Suppressor macrophage (primary cell): ENCODE measurements at regions not wholly inside any gene's neighbourhood (a gene's known extent, or its start where the extent isn't known, plus 50 kb on each side); places are given as distances from the start of the nearest gene placed in this dataset.

Source experiments
- DNase-seq, 4 experiments: peaks; one replicate each; pipeline ENCODE4 v3.0.0-alpha.2; 2020 to 2022

DNA sequence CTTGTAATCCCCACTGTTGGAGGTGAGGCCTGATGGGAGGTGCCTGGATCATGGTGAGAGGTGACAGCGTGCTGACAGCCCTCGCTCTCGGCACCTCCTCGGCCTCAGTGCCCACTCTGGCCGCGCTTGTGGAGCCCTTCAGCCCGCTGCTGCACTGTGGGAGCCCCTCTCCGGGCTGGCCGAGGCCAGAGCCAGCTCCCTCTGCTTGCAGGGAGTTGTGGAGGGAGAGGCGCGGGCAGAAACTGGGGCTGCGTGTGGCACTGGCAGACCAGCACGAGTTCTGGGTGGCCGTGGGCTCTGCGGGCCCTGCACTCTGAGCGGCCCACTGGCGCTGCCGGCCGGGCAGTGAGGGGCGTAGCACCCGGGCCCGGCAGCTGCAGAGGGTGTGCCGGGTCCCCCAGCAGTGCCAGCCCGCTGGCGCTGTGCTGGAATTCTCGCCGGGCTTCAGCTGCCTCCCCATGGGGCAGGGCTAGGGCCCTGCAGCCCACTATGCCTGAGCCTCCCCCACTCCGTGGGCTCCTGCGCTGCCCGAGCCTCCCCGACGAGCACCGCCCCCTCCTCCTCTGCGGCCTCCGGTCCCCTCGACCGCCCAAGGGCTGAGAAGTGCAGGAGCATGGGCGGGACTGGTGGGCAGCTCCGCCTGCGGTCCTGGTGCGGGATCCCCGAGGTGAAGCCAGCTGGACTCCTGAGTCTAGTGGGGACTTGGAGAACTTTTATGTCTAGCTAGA, 197.1 kb downstream of the SPP2 start:
- DNase-seq: no peak

DNA sequence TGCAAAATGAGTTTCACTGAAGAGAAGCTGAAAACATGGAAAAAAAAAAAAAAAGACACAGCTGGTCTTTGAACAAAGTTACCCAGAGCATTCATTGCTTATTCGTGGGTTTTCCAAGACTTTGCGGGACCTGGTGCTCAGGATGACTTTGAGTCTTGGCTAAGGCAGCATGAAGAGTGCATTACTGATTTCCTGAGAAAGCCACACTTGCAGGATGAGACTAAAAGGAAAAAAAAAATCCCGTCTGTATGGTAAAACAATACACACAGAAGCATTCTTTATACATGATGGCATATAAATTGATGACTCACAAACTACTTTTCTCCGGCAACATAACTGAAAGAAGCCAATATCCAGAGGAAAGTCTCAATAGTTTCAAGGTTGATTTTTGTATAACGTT, 195.4 kb downstream of the SPP2 start:
- no peak for DNase-seq

DNA sequence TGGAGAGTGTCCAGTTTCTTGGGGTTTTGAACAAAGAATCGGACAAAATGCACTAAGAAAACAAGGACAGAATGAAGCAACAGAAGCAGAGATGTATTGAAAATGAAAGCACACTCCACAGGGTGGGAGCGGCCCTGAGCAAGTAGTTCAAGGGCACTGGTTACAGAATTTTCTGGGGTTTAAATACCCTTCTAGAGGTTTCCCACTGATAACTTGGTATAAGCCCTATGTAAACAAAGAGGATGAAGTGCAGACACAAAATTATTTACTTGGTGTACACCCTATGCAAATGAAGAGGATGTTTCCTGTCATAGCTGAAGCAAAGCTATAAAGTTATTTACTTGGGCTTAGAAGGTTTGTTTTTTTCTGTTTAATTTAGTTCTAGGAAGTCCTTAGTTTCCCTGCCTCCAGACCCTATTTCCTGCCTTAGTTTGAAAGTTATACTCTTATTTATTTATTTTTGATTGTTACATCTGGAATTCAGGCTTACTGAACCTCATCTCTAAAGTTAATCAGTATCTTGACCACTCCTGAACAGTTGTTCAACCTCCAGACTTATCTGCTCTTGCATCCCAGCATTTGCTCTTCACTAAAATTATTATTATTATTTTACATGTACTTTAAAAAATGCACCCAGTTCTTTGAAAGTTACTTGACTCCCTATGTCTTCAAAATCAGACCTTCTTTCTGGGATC, 193.5 kb downstream of the SPP2 start:
- DNase-seq: no peak

DNA sequence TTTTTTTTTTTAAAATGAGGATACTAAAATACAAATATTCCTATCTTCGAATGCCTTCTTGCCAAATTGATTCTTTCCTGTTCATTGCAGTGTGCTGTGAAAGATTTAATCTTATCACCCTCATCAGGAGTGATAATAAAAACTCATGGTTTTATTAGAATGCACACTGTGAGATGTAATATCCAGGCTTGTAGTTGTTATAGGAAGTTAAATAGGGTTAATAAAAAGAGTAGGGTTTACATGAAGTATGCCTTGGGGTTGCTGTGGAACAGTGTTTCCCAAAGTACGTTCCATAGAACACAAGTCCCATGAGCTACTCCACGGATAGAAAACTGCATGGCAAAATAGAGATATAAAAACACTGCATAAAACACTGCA, 191.9 kb downstream of the SPP2 start:
- DNase-seq: no peak

DNA sequence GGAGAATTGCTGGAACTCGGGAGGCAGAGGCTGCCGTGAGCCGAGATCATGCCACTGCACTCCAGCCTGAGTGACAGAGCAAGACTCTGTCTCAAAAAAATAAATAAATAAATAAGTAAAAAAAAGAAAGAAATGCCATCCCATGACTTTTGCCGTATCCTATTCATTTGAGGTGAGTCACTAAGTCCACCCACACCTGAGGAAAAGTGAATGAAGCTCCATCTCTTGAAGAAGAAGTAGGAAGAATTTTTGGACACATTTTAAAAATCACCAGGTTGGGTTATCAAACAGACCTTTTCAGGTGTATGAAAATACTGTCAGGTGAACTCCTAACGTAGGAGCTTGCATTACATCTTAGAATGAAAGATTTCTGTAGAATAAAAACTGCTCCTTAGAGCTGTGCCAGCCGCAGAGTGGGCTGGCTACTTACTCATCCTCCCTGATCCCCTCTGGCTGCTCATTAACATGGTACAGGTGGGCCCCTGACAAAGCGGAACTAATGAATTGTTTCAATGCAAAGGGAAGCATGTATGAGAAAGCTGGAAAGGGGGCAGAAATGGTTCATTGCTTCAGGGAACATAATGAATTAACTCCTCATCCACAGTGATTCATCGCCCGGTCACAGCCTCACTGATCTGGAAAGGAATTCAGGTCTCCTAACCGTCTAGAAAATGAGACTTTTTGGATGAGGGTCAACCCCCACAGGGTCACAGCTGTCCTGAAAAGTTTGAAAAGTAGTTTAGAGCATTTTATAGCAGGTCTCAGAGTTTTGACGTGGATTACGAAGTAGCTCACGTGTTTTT, 191.4 kb downstream of the SPP2 start:
- no peak for DNase-seq

DNA sequence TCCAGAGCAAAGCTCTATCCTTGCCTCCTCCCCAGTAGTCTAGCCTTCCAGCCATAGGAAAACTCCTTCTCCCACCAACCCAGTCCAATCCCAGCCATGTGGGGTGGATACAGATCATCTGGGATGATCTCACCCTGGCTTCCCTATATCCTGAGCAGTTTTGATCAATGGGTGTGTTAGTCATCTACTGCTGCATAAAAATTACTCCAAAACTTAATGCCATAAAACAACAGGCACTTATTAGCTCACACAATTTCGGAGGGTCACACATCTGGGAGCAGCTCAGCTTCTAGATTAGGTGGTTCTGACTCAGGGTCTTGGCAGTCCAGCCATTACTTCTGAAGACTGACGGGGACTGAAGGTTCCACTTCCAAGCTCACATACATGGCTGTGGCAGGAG, 190.4 kb downstream of the SPP2 start:
- DNase-seq: no peak

DNA sequence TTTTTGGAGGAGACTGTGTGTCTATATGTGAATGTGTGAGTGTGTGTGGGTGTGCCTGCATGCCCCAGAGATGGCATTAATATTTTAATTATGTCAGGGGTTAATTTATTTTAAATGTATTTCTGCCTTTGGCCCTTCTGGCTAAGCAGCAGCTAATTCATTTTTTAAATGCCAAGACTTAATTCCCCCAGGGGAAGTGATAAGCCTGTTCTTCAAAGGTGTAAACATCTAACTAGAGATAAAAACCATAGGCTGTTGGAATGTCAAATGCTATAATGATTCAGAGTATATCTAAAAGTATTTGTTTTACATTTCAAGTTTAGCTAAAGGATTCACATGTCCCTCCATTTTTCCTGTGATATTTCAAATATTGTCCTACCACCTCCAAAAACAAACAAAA, 184.7 kb downstream of the SPP2 start:
- no peak for DNase-seq

DNA sequence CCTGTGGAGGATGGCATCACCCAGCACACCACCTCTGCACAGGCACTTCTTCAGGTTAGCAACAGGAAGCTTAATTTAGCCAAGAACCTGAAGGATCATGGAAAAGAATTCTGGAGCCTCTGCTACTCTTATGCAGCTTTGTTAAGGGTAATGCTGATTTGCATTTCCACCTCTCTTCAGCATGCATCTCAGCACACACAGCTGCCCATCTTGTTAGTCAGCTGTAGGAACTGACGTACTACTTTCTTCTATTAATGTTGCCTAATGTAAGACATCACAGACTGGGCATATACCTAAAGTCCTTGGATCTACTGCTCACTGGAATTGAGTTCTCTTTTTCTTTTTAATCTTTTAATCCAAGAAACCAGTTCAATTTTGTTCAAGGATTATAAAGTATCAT, 181.0 kb downstream of the SPP2 start:
- no peak for DNase-seq

DNA sequence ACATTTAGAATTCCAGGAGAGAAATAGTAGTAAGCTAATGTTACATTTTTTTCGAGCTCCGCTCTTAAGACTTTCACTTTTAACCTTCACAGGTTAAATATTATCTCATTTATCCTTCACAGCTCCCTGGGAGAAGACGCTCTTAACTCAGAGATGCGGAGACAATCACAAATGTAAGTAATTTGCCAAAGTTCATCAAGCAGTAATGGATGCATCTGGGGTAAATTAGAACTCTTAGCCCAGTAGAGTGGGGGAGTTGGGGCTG, 168.5 kb downstream of the SPP2 start:
- DNase-seq: no peak

DNA sequence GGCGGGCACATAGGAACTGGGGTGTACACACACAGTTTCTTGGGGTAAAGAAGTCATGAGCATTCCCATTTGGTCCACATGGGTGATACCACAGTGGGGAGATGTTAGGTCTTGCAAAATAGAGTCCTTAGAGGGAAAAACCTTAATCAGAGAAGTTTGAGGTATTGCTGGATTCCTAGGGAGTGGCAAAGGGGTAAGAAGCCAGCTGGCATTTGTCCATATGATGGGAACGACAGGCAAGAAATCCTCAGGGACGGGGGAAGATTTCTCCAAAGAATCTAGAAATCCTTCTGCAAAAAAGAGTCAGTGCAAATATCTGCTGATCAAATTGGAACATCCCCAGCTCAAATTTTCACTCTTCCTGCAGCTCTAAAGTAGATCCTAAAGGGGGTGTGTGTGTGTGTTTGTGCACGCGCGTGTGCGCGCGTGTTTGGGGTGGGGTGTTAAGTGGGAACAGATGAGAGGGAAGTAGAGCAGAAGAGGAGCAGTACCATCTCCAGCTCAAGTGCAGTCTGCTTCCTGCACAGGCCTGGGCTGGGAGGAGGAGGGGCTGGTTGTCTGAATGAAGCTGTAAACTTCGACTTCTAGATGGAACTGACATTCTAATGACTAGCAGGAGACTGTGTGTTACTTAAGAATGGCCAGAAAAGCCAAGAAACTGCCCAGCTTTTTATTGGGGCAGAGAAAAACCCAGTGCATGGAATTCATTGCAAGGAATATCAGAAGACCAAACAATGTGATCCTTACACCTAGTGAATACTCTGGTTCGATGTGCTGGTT, 168.0 kb downstream of the SPP2 start:
- peak in 2 of 4 experiments; percentile 3 to 23 for DNase-seq

DNA sequence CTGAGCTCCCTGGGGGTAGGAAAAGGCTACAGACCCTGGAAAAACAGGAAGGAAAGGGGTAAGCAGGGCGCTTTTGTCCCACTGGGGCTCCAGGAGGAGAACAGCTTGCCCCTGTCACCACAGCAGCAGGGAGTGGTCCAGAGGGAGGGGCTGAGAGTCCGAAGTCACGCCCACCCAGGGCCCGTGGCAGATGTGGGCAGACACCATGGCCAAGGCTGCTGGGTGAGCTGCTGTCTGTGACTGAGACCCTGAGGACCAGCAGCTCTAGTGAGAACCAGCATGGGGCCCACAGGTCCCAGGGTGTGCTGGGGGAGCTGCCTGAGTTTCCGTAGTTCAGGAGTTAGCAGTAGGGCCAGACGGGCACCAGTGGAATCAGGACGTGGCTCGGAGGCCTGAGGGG, 162.0 kb downstream of the SPP2 start:
- DNase-seq: no peak

DNA sequence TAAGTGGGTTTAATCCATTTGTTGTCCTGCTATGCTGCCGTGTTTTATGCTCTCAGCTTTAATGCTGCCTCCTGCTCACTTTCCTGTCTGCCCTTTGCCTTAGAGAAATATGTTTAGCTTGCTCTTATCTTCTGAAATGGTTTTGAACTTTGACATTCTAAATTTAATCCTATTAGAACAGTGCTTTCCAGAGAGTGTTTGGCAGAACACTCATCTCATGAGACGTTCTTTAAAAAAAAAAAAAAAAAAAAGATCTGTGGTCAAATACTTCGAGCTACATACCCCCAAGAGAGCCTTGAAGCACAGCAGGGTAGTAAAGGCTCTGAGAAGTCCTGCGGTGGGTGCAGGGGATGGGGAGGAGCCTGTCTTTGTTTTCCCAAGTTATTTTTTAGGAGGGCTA, 161.3 kb downstream of the SPP2 start:
- no peak for DNase-seq

DNA sequence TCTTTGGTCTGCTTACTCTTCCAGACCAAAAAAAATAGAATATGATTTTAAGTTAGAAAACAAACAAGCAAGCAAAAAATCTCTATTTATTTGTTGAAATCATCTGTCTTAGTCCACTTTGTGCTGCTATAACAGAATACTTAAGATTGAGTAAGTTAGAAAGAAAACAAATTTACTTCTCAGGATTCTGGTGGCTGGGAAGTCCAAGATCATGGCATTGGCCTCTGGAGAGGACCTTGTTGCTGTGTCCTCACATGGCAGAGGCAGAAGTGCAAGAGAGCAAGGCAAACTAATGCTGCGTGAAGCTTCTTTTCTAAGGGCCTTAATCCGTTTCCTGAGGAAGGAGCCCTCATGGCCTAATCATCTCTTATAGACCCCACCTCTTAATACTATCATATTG, 156.2 kb downstream of the SPP2 start:
- DNase-seq: no peak

DNA sequence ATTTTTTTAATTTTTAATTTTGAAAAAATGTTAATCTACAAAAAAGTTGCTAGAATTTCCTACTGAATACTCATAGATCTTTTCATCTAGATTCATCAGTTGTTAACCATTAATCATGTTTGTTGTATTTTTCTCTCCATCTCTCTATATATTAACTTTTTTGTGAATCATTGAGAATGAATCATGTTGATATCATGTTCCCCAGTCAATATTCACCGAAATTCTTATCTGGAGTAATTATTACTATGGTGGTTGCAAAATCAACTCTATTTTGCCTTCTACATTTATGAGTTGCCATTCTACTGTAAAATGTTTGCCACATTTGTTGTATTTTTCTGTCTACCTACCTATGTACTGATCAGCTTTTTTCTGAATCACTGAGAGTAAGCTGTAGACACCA, 154.0 kb downstream of the SPP2 start:
- DNase-seq: no peak

DNA sequence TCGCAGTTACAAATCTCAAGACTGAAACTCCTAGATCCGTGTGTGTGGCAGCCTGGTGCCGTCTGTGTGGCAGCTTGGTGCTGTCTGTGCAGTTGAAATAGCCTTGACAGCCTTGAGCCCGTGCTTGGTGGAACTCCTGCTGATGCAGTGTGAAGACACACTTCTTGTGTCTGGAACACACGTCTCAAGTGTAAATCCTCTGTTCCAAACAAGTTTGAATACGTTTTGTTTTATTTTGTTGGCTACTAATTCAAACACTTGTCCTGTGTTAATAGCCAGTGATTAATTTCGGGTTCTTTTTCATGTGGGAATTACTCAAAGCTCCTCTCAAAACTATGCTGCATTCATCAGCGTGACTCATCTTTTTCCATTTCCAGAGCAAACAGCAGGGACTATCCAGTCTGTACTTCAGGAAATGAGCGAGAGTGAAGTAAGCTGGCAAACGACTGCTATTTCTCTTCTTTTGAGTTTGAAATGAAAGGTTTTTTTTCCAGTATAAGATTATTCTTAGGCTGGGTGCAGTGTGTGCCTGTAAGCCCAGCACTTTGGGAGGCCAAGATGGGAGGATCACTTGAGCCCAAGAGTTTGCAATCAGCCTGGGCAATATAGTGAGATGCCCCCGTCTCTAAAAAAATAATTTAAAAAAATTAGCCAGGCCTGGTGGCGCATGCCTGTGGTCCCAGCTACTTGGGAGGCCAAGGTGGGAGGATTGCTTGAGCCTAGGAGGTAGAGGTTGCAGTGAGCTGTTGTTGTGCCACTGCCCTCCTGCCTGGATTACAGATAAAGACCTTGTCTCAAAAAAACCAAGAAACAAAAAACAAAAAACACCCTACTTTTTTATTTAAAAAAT, 152.9 kb downstream of the SPP2 start:
- peak in 1 of 4 experiments; percentile 5 for DNase-seq

DNA sequence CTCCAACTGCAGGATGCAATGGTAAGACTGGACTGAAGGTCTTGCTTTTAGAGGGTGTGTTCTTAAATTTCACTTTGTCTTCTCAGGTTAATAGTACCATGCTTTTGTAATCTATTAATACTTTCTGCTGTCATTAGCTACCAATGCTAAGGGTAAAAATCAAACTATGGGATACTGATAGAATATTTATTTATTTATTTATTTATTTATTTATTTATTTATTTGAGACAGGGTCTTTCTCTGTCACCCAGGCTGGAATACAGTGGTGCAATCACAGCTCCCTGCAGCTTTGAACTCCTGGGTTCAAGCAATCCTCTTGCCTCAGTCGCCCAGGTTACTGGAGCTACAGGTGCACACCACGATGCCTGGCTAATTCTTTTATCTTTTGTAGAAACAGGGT, 152.1 kb downstream of the SPP2 start:
- no peak for DNase-seq

DNA sequence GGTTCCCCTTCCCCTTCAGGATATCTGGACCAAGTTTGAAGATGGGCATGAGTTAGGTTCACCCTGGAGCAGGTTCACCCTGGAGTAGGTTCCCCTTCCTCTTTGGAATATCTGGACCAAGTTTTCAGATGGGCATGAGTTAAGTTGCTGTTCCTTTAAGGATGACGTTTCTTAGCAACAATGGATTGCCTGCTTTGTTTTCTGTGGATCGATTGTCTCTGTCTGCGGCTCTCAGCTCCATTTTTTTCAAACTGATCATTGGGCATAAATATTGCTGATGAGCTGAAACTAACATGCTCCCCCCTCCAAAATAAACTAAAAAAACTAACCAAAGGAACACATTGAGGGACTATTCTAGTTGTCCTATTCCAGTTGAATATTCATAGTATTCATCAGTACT, 149.5 kb downstream of the SPP2 start:
- no peak for DNase-seq

DNA sequence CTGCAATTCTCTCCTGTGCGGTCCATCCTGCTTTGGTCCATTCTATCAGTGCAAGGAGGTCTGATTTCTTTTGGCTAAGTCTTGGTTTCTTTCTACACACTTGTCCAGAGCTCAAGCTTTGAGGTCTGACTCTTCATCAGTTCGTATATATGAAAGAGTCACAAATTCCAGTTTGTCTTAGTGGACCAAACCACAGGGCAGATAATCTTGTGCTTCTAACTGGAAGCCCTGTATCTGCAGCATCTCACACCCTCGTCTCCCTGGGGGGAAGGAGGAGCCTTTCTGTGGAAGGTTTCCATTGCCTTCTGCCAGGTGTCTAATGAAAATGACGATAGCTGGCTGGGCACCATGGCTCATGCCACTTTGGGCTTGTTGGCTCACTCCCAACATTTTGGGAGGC, 148.5 kb downstream of the SPP2 start:
- DNase-seq: no peak

DNA sequence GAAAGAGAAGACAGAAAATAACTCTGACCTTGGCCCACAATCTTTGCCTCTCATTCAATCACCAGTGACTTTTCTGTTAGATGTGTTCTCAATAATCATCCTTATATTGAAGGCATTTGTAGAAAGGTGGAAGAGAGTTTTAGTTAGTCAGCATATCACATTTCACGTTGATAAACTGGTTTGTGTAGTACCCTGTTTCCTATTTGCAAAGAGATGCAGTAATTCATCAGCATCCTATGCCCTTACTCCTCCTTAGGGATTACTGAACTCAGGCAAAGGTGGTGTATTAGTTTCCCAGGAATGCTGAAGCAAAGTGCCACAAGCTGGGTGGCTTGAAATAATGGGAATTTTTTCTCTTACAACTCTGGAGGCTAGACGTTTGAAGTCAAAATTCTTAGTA, 145.0 kb downstream of the SPP2 start:
- no peak for DNase-seq

DNA sequence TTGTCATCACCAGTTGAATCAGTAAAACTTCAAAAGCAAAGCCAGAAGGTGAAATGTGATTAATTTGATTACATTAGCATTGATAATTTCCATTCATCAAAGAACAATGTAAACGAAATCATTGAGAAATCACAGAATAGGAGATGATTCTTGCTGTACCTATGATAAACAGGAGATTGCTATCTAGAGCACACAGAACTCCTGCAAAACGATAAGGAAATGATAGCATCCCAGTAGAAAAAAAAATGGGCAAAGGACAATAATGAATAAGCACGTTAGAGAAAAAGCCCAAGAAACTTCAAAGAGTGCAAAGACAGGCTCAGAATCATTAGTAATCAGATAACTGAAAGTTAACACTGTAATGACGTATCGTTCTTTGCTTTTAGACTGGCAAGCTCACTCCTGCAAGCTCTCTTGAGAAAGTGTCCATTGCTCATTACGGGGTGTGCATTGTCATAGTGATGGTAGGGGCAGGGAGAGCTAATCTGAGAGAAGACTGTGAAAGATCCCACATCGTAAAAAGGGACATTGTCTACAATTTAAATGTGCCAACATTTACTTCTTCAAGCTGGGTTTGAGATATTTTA, 143.6 kb downstream of the SPP2 start:
- DNase-seq: no peak

DNA sequence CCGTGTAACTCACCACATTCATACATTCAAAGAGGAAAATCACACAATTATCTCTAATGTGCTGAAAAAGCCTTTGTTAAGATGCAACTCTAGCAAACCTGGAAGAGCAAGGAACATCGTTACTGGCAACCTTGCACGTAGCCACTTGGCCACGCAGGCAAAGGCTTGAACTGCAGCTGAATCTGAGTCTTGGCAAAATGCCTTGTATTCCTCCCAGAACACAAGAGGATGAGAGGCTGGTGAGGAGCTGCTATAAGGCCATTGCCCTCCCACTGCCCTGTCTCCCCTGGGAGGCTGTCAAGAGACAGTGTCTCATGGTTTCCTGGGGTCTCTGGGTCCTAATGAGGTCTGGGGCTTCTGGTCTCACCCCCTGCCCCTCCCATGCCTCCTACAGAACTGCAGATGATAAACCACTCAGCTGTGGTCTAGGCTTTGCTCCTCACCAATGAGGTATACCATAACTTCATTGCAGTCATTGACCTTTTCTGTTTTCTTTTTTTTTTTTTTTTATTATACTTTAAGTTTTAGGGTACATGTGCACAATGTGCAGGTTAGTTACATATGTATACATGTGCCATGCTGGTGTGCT, 141.4 kb downstream of the SPP2 start:
- DNase-seq: no peak
